PC-9 (cell line): ENCODE measurements at regions not wholly inside any gene's neighbourhood (a gene's known extent, or its start where the extent isn't known, plus 50 kb on each side); places are given as distances from the start of the nearest gene placed in this dataset.

Experiments
- CTCF ChIP-seq: fragments of 200-600 bp; sonication (generic); conservative IDR thresholded peaks from 2 replicates; pipeline ENCODE4 v1.6.1; 2017; ENCODE audit warnings: mixed run types, antibody characterized with exemption, mild to moderate bottlenecking, moderate library complexity
- EZH2 ChIP-seq: fragments of 200-600 bp; sonication (generic); IDR thresholded peaks from 2 replicates; pipeline ENCODE4 v1.8.0; 2017; ENCODE audit warnings: antibody characterized with exemption, low read depth

GRCh38 chr18:71902482-71902881, 641.7 kb downstream of the CBLN2 start:
- TF ChIP-seq CTCF (no peak), EZH2 (no peak)
